Fibroblast of lung (primary cell): ENCODE measurements at regions not wholly inside any gene's neighbourhood (a gene's known extent, or its start where the extent isn't known, plus 50 kb on each side); places are given as distances from the start of the nearest gene placed in this dataset.

Source experiments
- DNase-seq, 2 donors: peaks; one replicate each; pipeline versions ENCODE4 v3.0.0 to v3.0.0-alpha.2; 2010; ENCODE audit warnings: low read depth in 2 of 2
- H2AFZ ChIP-seq: 2 replicates; pipeline ENCODE4 v1.5.1; 2012; ENCODE audit warnings: low read length, control low read depth, inconsistent platforms
- H3K27ac ChIP-seq: 2 replicates; pipeline ENCODE4 v1.5.1; 2011; ENCODE audit warnings: low read length, control low read depth; ENCODE audit not compliant: insufficient read depth
- H3K27me3 ChIP-seq: 2 replicates; pipeline ENCODE4 v1.5.1; 2011; ENCODE audit warnings: mild to moderate bottlenecking, low read length; ENCODE audit not compliant: control insufficient read depth, insufficient read depth
- H3K36me3 ChIP-seq: 2 replicates; pipeline ENCODE4 v1.5.1; 2011; ENCODE audit warnings: low read length; ENCODE audit not compliant: control insufficient read depth, insufficient read depth
- H3K4me1 ChIP-seq: 2 replicates; pipeline ENCODE4 v1.5.1; 2011; ENCODE audit warnings: low read length; ENCODE audit not compliant: control insufficient read depth, insufficient read depth; ENCODE audit errors: extremely low read depth
- H3K4me2 ChIP-seq: 2 replicates; pipeline ENCODE4 v1.5.1; 2011; ENCODE audit warnings: low read length, control low read depth; ENCODE audit not compliant: insufficient read depth; ENCODE audit errors: extremely low read depth
- H3K4me3 ChIP-seq, 4 experiments: fragments of 200-600 bp in 1 of 4; sonication (generic) in 1 of 4; replicated peaks in 1 of 4; 2 replicates each; pipeline ENCODE4 v1.5.1; 2011 to 2016; ENCODE audit warnings: low read length in 4 of 4, low read depth in 3 of 4, mild to moderate bottlenecking in 3 of 4, control low read depth in 2 of 4, inconsistent platforms in 1 of 4, mixed read lengths in 1 of 4; ENCODE audit not compliant: insufficient read depth in 1 of 4; ENCODE audit errors: control extremely low read depth in 1 of 4
- H3K79me2 ChIP-seq: 2 replicates; pipeline ENCODE4 v1.5.1; 2012; ENCODE audit warnings: mild to moderate bottlenecking, low read length, inconsistent platforms; ENCODE audit not compliant: control insufficient read depth, insufficient read depth
- H3K9ac ChIP-seq: 2 replicates; pipeline ENCODE4 v1.5.1; 2011; ENCODE audit warnings: mild to moderate bottlenecking, low read length, control low read depth; ENCODE audit not compliant: insufficient read depth
- H3K9me3 ChIP-seq: 2 replicates; pipeline ENCODE4 v1.5.1; 2012; ENCODE audit warnings: low read depth, low read length; ENCODE audit not compliant: control insufficient read depth, insufficient read depth
- H4K20me1 ChIP-seq: 2 replicates; pipeline ENCODE4 v1.5.1; 2011; ENCODE audit warnings: low read length; ENCODE audit not compliant: control insufficient read depth, insufficient read depth; ENCODE audit errors: extremely low read depth
- EZH2 ChIP-seq: IDR thresholded peaks from 2 replicates; pipeline ENCODE4 v1.5.1; 2012; ENCODE audit warnings: low read length, control low read depth, mild to moderate bottlenecking; ENCODE audit errors: missing control alignments
- TF ChIP-seq, protein P1 (sequence below), 2 donors: IDR thresholded peaks in 1 of 2; conservative IDR thresholded peaks in 1 of 2; 1 replicate in 1 of 2; 2 replicates in 1 of 2; pipeline ENCODE4 v1.5.1; 2011 to 2012; ENCODE audit warnings: low read length in 2 of 2, control low read depth in 1 of 2, inconsistent platforms in 1 of 2, low read depth in 1 of 2, mild to moderate bottlenecking in 1 of 2

DNA sequence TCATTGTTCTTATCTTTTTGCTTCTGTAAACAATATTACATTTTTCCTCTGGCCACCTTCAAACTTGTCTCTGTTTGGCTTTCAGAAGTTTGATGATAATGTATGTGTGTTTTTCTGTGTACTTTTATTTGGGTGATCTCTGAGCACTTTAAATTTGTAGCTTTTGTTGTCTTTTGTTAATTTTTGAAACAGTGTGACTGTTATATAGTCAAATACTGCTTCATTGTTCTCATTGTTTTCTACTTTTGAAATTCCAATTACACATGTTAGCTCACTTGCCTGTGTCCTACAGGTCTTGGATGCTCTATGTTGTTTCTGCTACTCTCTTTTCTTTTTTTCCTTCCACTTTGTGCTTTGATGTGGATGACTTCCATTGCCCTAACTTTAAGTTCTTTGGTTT is 460.1 kb upstream of the KHDRBS2 start:
- Histone ChIP-seq H3K4me2 (no peak overlapping the region), H3K9ac (no peak overlapping the region), H3K4me3 (no peak overlapping the region), H3K27ac (no peak overlapping the region), H3K36me3 (no peaks in the 10 kb centered on the region), H2AFZ (no peak overlapping the region), H3K9me3 (no peaks in the 10 kb centered on the region), H3K79me2 (no peaks in the 10 kb centered on the region), H3K4me1 (no peaks in the 10 kb centered on the region), H4K20me1 (no peaks in the 10 kb centered on the region), H3K27me3 (no peaks in the 10 kb centered on the region)
- TF ChIP-seq EZH2, result no peak
- TF ChIP-seq, protein P1, sequence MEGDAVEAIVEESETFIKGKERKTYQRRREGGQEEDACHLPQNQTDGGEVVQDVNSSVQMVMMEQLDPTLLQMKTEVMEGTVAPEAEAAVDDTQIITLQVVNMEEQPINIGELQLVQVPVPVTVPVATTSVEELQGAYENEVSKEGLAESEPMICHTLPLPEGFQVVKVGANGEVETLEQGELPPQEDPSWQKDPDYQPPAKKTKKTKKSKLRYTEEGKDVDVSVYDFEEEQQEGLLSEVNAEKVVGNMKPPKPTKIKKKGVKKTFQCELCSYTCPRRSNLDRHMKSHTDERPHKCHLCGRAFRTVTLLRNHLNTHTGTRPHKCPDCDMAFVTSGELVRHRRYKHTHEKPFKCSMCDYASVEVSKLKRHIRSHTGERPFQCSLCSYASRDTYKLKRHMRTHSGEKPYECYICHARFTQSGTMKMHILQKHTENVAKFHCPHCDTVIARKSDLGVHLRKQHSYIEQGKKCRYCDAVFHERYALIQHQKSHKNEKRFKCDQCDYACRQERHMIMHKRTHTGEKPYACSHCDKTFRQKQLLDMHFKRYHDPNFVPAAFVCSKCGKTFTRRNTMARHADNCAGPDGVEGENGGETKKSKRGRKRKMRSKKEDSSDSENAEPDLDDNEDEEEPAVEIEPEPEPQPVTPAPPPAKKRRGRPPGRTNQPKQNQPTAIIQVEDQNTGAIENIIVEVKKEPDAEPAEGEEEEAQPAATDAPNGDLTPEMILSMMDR (conservative IDR thresholded peaks at IDR 0.05 in 1 of 2, IDR thresholded peaks at IDR 0.05 in 1 of 2; ENCODE audit: low read depth in 1 of 2, low read length in 2 of 2), result no peak
- no peak for DNase-seq

DNA sequence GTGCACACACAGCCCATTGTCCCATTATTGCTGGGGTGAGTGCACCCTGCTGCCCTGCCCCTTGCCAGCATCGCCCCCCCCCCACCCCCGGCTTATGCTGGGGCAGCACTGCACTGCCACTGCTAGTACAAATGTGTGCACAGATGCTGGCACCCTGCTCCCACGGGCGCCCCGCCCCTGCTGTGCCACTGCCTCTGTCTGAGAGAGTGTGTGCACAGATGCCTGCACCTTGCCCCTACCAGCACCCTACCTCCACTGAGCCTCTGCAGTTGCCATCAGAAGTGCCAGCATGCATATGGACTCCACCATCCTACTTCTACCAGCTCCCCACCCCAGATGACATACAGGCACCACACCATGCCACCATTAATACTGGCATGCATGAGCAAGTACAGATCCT is 454.6 kb upstream of the KHDRBS2 start:
- Histone ChIP-seq H3K4me3 (no peak overlapping the region), H3K27me3 (no peaks in the 10 kb centered on the region), H3K9me3 (no peaks in the 10 kb centered on the region), H3K9ac (no peak overlapping the region), H3K27ac (no peak overlapping the region), H3K79me2 (no peaks in the 10 kb centered on the region), H3K4me2 (no peak overlapping the region), H4K20me1 (no peaks in the 10 kb centered on the region), H3K36me3 (no peaks in the 10 kb centered on the region), H2AFZ (no peak overlapping the region), H3K4me1 (no peaks in the 10 kb centered on the region)
- no peak for DNase-seq
- TF ChIP-seq, protein P1 (conservative IDR thresholded peaks at IDR 0.05 in 1 of 2, IDR thresholded peaks at IDR 0.05 in 1 of 2; ENCODE audit: low read depth in 1 of 2, low read length in 2 of 2), result no peak
- TF ChIP-seq EZH2, result no peak

DNA sequence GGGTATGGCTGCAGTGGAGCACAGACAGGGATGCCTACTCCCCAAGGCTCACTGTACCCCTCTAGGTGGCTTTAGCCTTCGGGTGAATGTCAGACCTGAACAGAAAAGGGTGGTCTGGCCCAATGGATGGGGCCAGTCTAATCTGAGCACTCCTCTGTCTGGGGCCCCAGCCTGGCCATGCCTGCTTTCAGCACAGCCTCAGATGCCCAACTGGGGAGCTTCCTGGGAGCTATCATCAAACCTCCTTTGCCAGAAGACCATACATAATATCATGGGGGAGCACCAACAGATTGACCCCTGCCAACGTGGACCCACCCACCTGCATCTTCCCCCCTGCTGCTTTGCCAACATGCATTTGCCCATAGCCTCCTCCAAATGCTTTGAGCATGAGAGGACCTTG is 454.1 kb upstream of the KHDRBS2 start:
- no peak overlapping the region for H3K4me3 ChIP-seq
- no peak overlapping the region for H3K9ac ChIP-seq
- H3K36me3 ChIP-seq, result no peaks in the 10 kb centered on the region
- no peak overlapping the region for H2AFZ ChIP-seq
- no peak overlapping the region for H3K27ac ChIP-seq
- H3K27me3 ChIP-seq, result no peaks in the 10 kb centered on the region
- H3K79me2 ChIP-seq, result no peaks in the 10 kb centered on the region
- H3K4me2 ChIP-seq, result no peak overlapping the region
- no peaks in the 10 kb centered on the region for H3K9me3 ChIP-seq
- H3K4me1 ChIP-seq, result no peaks in the 10 kb centered on the region
- DNase-seq, result no peak
- TF ChIP-seq, protein P1 (conservative IDR thresholded peaks at IDR 0.05 in 1 of 2, IDR thresholded peaks at IDR 0.05 in 1 of 2; ENCODE audit: low read depth in 1 of 2, low read length in 2 of 2), result no peak
- TF ChIP-seq EZH2, result no peak
- H4K20me1 ChIP-seq, result no peaks in the 10 kb centered on the region
